GM12891 (cell line): ENCODE measurements at regions not wholly inside any gene's neighbourhood (a gene's known extent, or its start where the extent isn't known, plus 50 kb on each side); places are given as distances from the start of the nearest gene placed in this dataset.

Experiments
- PAX5 ChIP-seq: IDR thresholded peaks from 2 replicates; pipeline ENCODE4 v1.6.1; 2011; ENCODE audit warnings: low read length, moderate library complexity, mild to moderate bottlenecking; ENCODE audit not compliant: insufficient read depth, severe bottlenecking
- POLR2A ChIP-seq: IDR thresholded peaks from 2 replicates; pipeline ENCODE4 v1.6.1; 2011; ENCODE audit warnings: low read depth, low read length, control low read depth
- POLR2AphosphoS5 ChIP-seq: IDR thresholded peaks from 2 replicates; pipeline ENCODE4 v1.6.1; 2011; ENCODE audit warnings: low read depth, low read length, control low read depth
- POU2F2 ChIP-seq: IDR thresholded peaks from 2 replicates; pipeline ENCODE4 v1.6.1; 2011; ENCODE audit warnings: low read depth, mild to moderate bottlenecking, control low read depth, low read length, moderate library complexity
- SPI1 ChIP-seq: IDR thresholded peaks from 2 replicates; pipeline ENCODE4 v1.6.1; 2011; ENCODE audit warnings: low read depth, low read length, control low read depth
- TAF1 ChIP-seq: IDR thresholded peaks from 2 replicates; pipeline ENCODE4 v1.6.1; 2011; ENCODE audit warnings: low read depth, low read length, control low read depth

DNA sequence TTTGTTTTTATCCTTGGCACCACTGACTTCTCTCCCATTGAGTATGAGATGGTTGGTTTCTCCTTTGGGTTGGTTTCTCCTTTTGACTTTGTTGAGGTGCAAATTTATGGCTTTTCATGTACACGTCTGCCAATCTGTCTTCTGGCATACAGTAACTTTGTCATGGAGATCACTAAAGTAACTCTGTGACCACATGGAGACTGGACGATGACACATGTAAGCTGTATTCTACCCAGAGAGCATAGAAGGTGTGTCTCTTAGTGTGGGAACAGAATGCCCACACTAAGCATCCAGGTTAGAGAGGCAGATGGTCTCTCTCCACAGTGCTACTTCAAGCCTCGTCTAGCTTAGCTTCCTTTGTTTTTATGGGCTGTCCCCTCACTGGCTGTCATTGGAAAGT lies 897.5 kb downstream of the SUCLG1 start:
- no peak for TF ChIP-seq TAF1
- TF ChIP-seq POLR2A = no peak
- no peak for TF ChIP-seq POLR2AphosphoS5
- TF ChIP-seq SPI1 = no peak
- TF ChIP-seq POU2F2 = no peak
- TF ChIP-seq PAX5 = no peak
